ELR (cell line): ENCODE measurements at regions not wholly inside any gene's neighbourhood (a gene's known extent, or its start where the extent isn't known, plus 50 kb on each side); places are given as distances from the start of the nearest gene placed in this dataset.
A peak's percentile ranks its signal among the peaks of the same experiment; 100 is the strongest.

Experiments
- DNase-seq: peaks from one replicate; pipeline ENCODE4 v3.0.0-alpha.2; 2015; ENCODE audit warnings: low read depth

DNA sequence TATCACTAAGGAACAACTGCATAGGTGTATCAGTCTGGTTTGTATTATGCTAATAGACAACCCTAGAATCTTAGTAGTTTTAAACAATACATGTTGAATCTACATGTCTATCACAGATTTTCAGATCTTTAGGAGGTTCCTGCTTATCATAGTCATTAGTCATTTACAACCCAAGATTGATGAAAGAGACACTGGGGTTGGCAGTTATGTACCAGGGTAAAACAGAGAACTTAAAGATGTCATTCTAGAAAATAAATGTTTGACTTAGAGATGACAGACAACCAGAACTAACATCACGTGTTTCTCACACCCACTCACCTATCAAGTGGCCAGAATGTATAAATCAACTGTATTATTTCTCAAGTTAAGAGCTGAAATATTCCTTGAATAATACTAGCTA is 181.9 kb downstream of the PABPC4L start:
- DNase-seq: no peak

DNA sequence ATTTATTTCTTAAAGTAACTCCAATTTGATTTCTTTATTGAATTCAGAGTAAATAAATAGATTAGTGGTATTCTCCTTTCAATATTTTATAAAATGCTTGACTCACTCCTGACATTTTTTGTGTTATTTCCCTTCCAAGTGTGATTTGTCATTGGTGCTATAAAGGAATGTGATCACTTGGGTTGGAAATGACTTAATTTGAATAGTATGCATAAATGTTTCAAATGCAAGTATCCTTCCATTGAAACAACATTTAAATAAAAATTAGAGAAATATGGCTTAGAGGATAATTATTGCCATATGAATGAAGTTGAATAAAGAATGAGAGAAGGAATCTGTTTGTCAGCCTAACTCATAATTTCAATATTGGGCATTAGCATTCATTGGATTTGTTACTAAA is 182.7 kb downstream of the PABPC4L start:
- peak; percentile 1 for DNase-seq

DNA sequence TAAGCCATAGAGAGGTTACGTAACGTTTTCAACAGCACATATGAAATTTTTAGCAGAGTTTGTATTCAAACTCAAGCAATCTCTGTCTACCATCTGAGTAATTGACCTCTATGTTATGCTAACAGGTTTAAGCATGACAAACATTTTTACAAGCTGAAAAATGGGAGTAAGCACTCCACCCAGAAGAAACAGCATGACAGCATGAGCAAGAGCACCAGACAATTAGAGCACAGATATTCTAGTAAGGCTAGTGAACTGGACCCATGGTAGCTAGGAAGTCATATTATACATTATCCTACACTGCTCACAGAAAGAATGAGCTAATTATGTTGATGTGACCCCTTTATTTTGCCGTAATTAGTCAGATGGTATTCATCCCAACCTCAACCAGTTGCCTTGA is 200.5 kb downstream of the PABPC4L start:
- peak; percentile 42 for DNase-seq

DNA sequence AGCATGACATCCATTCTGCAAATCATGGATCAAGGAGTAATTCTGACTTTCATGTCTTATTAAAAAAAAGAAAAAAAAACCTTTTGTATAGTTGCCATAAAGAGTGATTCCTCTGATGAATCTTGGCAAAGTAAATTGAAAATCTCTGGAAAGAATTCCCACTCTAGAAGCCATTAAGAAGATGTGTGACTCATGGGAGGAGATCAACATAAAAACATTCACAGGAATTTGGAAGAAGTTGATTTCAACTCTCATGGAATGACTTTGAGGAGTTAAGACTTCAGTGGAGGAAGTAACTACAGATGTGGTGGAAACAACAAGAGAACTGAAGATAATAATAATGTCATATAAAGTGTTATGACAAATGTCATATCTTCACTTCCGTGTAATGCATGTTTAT is 204.2 kb downstream of the PABPC4L start:
- DNase-seq: peak; percentile 1

DNA sequence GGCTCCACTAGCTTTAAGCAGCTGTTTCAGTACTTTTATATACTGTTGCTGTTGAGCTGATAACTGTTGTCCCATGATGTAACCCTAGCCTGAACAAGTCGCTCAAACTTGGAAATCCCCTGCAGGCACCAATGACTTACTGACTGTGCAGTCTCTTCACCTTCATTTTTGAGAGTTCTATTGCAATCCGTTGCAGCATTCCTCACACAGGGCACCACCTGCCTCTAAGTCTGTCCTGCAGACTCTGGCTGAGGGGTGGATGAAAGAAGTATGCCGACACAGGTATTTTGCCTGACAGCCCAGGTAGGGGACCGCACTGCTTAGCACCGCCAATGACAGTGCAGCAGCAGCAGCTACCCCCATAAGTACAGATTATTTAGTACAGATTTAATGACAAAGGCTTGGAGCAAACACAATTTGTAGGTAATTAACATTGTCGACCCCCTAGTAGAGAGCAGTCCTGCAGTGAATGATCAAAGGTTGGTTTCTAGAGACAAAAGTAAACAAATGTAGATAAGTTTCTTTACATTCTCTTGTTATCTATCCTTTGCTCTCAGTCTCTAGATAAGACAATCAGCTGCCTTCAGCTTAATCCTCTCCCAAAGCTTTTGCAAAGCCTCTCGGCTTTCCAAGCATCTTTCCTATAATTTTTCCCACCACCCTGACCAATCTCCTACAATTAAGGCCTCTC is 205.0 kb downstream of the PABPC4L start:
- no peak for DNase-seq

DNA sequence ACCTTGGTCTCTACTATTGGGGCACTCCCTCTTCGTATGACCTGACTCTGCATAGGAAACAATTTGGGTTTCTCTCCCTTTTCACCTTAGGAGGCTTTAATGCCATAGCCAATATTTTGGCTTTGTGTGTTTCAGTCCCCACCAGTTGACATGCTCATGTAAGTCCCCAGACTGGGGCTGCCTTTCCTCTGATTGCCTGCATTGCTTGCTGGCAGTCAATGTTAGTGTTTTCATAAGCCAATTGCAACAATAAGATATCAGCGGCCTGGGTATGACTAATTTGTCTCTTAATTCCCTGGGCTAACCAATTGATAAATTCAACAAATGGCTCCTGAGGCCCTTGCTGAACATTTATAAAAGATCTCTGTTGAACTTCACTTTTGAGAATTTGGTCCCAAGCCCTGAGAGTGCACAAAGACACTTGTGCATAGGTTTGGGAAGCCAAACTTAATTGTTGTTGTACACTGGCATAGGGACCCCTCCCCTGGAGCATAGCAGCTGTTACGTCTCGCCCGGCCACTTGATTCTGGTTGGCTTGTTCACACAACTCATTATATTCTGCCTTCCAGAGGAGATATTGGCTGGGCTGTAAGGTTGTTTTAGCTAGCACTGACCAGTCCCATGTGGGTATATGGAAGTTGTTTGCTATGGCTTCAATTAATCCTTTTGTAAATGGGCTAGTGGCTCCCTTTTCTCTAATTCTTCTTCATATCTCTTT is 206.2 kb downstream of the PABPC4L start:
- no peak for DNase-seq

DNA sequence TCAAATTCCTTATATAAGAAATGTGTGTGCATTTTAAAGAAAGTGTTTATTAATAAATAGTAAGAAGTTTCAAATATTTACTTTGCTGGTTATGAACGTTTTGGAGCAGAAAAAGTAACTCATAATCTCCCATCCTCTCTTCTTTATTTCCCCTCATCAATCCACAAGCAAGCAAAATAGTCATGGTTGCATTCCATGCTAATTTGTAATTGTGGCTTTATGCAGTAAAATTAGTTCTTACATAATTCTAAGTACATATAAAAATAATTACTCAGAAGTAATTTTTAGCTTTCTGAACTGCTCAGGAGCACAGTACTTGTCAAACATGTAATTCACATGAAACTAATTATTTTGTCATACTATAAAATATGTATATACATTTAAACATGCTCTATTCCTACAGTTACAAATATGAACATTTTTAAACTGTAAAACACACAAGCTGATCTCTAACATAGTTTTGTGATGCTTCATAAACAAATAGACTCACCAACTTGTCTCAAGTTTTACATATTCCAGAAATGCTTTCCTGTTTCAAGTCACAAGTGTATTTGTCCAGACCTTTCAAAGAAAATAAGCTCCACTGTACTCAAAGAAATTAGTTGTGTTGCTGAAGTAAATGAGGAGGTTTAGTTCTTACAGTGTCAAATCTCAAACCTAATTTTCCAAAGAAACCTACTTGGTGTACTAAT is 218.9 kb downstream of the PABPC4L start:
- DNase-seq: peak; percentile 61

DNA sequence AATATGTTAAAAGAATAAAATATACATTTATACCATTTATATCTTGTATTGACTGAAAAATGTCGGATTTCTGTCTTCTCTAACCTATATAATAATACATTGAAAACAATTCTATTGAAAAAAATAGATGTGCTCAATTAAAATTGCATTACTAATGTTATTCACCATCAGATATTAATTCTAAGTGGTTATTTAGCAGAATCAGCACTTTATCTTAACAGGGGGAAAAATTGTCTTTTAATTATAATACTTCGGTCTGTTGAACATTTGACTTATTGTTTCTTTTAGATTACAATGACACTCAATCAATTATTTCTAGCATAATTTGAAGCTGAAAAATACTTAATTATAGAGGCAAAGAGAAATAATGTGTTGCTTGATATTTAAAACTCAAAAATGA is 220.3 kb downstream of the PABPC4L start:
- no peak for DNase-seq

DNA sequence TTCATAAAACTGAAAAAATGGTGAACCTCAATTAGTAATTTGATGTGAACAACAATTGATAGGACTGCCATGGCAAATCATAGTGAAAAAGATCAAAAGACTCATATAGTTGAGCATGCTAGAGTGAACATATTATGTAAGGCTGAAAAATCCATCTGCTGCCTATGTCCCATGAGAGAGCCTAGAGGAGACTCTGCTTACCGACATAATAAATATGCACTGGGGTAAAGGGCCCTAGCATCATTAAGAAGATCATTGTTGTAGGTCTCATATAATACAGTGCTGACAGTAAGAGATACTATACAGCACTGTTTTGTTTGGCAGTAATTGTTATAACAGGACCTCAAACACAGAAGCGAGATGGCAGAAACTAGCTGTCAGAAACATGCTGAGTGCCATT is 229.0 kb downstream of the PABPC4L start:
- DNase-seq: no peak

DNA sequence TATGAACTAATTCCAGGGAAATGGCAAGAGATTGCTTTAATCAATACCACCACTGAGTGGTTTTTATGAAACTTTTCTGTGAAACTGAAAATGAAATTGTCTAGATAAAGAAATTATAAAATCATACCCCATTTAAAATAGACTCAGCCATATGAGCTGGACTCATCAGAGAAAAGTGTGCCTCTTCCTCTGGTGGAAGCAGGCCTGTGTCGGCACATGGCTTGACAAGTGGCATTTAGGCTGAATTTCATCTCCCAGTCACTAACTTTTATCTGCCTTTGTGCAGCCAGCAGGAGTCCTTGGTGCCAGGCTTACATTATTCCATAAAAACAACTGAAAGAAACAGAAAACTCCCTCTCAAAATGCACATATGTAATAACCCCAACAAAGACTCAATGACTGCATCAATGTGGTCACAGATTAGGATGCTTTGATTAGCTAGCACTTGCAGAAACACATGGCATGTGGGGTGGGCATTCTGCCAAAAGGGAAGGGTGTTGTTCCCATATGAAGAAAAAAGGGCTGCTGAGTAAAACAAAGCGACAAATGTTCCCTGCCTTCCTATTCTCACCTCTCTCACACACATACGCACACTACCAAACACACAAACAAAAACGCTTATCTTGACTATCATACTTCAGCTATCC is 232.3 kb downstream of the PABPC4L start:
- DNase-seq: peak; percentile 12

DNA sequence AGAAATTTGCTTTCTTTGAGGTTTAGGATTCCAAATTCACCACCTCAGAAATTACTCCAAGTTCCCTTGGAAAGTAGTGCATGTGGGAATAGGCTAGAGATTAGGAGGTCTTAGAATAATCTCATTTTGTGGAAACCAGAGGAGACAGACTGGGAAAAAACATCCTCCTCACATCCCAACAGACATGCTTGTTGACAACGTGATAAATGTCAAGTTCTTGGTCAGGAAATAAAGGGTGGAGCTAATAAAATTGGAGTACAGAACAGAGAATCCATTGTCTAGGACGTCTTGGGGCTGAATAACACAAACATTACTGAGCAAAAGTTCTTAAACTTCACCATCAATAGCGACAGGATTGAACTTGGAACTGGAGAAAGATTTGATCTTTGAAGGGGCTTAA is 233.4 kb downstream of the PABPC4L start:
- no peak for DNase-seq

DNA sequence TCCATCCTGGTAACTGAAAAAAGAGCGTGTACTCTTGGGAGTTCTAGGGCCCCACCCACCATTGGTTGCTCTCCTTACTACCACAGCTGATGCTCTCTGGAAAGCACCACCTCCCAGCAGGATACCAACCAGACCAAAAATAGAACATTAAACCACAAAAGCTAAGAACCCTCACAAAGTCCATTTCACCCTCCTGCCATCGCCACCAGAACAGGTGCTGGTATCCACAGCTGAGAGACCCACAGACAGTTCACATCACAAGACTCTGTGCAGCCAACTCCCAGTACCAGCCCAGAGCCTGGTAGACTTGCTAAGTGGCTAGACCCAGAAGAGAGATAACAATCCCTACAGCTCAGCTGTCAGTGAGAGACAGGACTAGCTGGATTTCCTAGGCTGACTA is 240.6 kb downstream of the PABPC4L start:
- DNase-seq: no peak

DNA sequence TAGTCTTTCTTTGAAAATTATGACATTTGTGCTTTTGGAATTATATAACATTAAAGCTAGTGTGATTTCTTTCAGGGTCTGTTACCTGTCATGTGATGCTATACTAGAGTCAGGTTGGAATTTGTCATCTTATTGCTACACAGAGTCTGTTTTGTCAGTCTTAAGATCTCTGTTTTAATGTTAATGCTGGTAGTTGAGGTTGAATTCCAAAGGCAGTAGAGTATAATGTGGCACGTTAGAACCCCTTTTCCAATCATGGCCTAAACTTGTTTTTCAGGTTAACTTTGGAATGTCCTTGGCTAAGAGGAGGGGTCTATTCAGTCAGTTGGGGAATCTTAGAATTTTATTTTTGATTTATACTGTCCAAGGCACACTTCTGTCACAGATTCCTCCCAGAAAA is 258.5 kb downstream of the PABPC4L start:
- no peak for DNase-seq

DNA sequence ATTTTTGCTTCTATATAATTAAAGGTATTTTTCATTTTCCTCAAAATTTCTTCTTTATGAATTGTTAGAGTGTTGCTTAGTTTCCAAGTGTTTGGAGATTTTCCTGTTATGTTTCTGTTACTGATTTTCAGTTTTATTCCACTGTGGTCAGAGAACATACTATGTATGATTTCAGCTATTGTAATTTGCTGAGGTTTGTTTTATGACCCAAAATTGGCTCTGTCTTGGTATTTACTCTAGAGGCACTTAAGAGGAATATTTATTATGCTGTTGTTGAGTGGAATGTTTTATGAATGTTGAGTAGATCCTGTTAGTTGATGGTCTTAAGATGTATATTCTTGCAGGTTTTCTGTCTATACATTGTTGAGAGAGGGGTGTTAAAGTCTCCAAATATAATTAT is 263.5 kb downstream of the PABPC4L start:
- no peak for DNase-seq

DNA sequence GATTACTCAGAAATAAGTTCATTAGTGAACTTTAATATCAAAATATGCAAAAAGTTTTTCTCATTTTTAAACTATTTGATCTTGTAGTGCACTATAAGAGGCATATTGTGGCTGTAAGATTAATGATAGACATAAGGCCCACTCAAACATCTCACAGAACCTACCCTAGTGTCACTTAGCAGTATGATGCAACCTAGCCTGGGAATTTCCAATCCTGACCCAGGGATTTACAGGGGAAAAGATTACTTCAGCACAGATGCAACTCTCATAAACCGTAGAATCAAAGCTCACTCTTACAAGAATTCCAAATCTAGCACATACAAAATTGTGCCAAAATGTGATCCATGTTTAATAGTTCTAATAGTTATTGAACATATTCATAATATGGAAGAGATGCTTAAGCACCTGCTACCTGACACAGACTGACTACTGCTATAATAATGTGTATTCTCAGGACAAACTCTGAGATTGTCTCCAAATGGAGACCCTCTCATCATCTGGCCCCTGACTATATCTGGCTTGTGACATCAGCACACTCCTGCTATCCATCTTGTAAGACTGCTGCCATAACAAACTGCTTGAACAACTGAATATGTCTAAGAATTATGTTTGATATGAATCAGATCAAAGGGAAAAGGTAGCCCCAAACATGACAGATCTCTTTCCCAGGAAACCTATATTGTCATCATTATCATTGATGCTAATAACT is 271.9 kb downstream of the PABPC4L start:
- no peak for DNase-seq

DNA sequence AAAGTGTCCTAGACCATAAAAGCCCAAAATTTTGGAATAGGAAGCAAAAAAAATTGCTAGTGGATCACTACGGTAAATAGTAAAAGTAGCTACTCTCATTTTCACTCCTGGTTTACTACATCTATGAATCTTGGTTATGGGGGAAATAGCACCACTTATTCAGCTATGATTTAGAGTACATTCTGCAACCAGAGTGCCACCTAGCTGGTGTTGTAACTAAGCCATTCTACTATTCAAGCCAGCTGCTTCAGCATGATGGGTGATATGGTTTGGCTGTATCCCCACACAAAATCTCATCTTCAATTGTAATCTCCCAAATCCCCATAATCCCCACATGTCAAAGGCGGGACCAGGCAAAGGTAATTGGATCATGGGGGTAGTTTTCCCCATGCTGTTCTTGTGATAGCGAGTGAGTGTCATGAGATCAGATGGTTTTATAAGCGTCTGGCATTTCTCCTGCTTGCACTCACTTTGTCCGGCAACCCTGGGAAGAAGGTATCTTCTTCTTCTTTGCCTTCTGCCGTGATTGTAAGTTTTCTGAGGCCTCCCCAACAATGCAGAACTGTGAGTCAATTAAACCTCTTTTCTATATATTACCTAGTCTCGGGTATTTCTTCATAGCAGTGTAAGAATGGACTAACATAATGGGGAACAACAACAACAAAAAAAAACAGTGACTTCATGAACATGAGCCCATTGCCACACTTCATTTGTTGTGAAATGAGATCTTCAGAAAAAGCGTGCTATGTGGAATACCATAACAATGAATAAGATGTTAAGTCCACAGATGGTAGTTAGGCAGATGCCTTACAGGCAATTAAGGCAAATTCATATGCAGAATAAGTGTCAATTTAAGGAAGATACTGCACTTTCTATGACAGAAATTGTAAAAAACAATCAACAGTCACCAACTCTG is 280.1 kb downstream of the PABPC4L start:
- DNase-seq: peak; percentile 9

DNA sequence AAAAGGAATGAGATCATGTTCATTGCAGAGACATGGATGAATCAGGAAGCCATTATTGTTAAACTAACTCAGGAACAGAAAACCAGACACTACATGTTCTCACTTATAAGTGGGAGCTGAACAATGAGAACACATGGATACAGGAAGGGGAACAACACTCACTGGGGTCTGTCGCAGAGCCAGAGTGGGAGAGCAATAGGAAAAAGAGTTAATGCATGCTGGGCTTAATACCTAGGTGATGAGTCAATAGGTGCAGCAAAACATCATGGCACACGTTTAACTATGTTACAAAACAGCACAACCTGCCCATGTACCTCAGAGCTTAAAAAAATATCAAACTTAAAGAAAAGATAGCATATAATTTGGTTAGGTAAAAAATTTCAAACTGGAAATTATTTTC is 281.4 kb downstream of the PABPC4L start:
- DNase-seq: no peak

DNA sequence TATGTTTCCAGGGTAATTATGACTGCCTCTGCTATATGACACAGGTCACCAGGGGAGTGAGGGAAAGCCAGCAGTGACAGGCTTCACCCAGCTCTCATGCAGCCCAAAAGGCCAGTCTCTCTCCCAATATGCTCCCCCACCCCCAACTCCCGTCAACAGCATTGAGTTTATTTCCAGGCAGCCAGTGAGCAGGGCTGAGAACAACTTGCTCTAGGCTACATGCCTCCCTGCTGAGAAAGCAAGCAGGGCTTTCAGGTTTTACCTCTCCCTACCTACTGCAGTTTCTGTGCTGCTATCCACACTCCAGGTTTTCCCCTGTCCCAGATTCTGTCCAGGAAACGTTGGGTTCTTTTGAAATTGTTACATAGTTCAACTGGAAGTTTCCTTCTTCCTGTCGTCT is 291.4 kb downstream of the PABPC4L start:
- no peak for DNase-seq

DNA sequence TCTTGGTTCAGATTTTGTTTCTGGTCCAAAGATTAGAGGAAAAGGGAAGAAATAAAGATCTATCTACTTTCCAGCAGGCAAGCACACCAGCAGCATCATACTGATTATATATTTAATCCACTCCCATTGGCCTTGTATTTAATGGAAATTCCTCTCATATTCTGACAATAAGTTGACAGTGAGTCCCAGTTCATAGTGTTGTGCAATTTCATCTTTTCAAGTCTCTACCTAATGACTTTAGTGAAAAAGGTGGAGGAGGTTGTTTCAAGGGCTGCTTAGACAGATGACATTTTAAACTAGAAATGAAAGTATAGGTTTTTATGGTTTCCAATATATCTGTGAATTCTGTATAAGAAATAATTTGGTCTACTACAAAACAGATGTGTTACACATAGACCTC is 298.6 kb downstream of the PABPC4L start:
- no peak for DNase-seq

DNA sequence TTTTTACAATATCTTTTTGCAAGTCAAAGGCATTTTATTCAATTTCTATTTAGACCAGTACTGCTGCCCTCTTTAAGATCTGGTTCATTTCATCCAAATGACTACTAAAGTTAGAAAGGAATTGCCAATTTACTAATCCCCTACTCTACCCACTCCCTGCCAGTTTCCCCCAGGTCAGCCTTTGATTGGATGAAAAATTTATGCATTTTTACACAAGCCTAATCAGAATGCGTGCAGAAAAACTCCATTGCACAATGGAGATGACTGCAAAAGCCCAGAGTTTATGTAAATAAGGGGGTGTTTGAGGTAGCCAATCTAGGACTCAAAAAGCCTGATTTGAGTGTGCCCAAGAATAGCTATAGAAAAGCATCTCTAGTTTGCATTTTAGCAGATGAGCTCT is 310.6 kb downstream of the PABPC4L start:
- no peak for DNase-seq

DNA sequence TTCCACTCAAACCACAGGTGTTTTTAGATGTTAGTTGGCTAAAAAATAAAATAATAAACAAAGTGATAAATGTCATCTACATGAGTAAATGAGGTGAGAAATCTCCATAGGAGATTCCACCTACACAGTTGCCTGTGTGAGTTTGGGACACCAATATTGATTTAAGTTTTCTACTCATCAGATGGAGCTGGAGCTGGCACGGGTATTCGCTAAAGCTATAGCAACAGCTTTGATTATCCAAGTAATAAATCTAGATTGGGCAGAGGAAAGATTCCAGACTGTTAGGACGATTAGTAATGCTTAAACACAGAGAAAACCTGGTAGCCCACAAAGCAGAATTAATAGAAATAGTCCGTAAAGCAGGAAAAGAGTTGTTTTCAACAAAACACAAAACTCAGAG is 313.9 kb downstream of the PABPC4L start:
- DNase-seq: no peak
